Anterior cingulate cortex (tissue), 58 donors: ENCODE measurements at regions not wholly inside any gene's neighbourhood (a gene's known extent, or its start where the extent isn't known, plus 50 kb on each side); places are given as distances from the start of the nearest gene placed in this dataset.
"Not testable (repeated sequence)": the region's sequence is repeated elsewhere in the genome, so short reads cannot be mapped to it uniquely, and the experiment has no call there.

Experiments
- DNase-seq, 58 donors: peaks; one replicate each; lab custom pipeline; 2025; lab: John Stamatoyannopoulos, UW

DNA sequence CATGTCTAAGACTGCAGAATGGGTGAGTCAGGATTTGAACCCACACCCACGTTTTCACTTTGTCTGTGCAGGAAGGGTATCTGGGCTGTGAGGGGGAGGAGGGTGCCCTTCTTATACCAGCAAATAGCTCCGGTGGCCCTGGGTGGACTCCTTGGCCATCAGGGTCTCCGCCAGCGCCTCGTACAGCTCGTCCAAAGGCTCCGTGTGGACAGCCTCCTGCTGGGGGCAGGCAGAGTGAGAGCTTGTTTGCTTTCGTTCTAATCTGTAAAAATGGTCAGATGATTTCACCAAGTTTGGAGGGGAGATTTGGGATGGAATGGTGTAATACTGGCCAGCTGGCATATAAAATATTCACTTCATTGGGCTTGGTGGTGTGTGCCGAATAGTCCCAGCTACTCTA, 111.7 kb upstream of the CCZ1B start:
- not testable (repeated sequence) for DNase-seq

DNA sequence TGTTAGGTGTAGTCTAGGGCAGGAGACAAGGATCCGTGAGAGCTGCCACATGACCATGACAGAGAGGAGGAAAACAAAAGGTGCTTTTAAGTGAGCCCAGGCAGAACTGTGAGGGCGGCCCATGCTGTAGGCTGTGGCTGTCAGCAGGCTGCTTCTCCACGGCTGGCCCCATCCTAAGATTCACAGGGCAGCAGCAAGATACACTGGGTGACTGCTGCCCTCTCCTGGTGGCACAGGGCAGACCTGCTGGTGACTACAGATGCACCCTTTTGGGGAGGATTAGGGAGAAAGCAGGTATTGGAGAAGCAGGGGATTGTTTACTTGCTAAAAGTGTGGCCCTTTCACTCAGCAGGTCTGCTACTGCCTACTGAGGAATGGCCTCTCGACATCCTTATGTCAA, 112.2 kb upstream of the CCZ1B start:
- DNase-seq, result peak in 15 of 58 donors; percentile 0 to 36 (median 9)

DNA sequence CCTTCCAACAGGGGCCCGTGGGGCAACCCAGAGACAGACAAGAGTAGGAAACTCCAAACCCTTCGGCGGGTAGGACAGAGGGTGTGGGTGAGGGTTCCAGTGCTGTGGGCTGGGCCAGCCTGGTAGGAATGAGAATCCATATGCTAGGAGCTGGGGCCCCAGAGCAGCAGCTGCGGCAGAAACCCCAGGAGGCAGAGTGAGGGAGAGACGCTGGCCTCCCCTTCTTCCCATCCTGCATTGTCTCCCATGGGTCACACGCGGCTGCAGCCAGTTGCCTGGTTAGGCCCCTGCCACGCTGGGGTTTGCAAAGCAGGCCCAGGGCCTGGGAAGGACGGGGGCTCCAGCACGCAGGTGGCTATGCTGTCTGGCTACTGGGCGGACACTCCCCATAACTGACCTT, 113.1 kb upstream of the CCZ1B start:
- DNase-seq, result not testable (repeated sequence)

DNA sequence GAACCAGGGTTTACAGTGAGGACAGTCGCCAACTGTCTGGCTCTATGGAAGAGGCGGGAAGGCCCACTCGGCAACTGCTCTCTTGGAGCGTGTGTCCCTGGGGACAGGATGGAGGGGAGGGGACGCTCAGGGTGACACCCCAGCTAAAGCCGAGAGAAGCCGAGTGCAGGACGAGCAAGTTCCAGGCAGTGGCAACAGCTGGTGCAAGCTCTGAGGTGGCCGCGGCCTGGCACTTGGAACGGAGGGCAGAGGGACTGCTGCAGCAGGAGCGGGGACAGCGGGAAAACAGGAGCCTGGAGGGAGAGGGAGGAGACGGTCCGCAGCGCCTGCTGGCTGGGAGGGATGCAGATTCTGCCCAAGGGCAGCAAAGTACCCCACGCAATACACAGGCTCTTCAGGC, 113.8 kb upstream of the CCZ1B start:
- not testable (repeated sequence) for DNase-seq

DNA sequence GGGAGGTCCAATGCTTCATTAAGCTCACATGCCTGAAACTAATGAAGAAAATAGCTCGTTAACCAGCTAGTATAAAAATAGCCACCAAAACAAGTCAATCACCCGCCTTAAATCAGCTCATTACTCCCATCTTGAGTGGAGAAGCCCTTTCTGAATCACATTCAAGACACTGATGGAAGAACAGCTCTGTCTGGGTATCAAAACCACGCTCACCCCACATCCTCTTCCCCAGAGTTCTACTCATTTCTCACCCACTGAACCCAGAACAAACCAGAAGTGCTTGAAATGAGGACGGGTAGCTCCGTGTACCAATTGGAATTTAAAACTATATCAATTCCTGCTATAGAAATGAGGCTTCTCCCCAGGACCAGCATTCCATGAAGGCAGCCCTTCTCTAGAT, 120.8 kb upstream of the CCZ1B start:
- not testable (repeated sequence) for DNase-seq

DNA sequence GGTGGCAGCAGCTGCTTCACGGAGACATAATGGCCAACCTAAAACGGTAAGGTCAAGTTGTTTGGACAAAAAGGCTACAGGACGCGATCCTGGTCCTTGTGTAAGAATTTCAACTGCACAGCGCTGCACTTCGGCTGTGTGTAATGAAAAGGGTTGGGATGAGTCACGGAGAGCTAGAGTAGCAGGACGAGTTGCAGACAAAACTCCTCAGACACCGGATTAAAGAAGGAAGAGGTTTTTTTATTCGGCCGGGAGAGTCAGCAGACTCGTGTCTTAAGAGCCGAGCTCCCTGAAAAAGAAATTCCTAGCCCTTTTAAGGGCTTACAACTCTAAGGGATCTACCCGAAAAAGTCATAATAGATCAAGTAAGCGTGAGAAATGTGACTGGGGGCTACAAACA, 124.2 kb upstream of the CCZ1B start:
- not testable (repeated sequence) for DNase-seq

DNA sequence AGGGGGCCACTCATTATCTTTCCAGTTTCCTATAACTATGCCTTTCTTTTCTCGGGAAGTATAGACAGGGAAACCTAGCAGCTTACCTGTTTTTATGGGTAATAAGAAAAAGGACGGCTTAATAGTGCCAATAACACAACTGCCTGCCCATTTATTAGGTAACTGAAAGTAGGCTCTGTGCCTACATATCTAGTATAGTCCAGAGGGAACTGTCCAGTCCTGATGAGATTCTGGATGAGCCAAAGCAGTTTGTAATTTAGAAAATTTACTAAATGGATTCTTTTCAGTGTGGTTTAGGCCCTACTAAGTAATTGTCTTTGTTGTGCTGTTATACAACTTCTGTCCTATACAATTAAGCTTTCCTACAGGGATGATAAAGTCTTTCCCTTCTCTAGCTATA, 125.5 kb upstream of the CCZ1B start:
- DNase-seq, result not testable (repeated sequence)

DNA sequence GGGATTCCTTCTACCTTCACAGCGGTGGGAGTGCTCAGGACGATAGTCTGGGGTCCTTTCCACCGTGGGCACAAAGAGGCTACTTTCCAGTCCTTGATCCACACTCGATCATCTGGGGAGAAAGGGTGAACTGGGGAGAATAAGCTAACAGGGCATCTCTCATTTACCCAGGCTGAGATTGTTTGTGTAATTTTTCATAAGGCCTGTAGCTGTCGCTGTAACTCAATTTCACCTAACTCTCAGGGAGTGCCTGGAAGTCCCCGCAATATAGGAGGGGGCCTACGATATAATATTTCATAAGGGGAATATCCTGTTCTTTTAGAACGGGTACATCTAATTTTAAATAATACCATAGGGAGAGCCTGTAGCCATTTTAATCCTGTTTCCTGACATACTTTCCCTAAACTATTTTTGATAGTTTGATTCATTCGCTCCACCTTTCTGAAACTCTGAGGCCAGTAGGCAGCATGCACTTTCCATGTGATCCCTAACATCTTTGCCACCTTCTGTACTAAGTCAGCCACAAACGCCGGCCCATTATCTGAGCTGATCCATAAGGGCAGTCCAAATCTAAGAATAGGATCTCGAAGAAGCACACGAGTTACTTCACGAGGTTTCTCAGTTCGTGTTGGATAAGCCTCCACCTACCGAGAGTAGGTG, 127.2 kb upstream of the CCZ1B start:
- not testable (repeated sequence) for DNase-seq

DNA sequence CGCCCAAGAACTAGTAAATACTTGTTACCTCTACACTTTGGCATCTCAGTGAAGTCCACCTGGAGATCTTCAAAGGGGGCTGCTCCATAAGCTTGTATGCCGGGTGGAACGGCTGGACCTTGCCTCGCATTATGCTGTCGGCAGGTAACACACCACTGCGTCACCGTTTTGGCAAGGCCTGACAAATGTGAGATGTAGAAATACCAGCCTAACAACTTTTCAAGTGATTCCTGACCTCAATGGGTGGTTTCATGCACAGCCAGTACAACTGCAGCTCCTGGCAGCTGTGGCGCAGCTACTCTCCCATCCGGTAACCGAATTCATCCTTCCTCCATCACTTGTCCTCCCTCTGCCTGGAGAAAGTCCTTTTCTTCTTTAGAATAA, 127.7 kb upstream of the CCZ1B start:
- not testable (repeated sequence) for DNase-seq

DNA sequence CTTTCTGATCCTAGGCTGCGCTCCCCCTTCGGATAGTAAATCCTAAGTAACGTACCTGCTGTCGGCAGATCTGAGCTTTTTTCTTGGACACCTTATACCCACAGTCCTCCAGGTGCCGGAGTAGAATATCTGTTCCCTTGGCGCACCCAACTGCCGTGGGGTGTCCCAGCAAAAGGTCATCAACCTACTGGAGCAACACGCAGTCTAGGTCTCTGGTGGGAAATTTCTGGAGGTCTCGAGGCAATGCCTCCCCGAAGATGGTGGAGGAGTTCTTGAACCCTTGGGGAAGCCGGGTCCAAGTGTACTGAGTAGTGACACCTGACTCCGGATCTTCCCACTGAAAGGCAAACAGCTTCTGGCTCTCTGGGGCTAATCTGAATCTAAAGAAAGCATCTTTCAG, 129.3 kb upstream of the CCZ1B start:
- not testable (repeated sequence) for DNase-seq

DNA sequence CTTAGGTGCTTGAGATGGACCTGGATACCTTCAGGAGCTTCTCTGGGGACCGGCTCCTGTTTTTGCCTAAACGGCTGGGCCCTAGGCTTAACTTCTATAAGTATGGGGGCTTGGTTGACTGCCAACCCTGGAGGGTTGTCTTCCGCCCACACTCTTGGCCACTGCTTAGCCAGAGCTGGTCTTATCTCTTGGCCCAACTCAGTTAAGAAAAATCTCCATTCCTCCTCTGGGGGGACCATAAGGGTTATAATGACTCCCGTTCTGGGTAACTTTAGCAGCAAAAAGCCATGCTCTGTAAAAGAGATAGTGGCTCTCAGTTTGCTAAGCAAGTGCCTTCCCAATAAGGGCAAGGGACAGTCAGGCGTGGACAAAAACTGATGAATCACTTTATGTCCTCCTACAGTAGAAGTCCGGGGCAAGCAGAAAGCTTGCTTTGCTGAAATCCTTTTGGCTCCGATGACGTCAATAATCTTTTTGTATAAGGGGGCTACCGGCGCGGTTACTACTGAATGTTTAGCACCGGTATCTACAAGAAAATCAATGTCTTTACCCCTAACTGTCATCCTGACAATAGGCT, 130.0 kb upstream of the CCZ1B start:
- DNase-seq, result not testable (repeated sequence)

DNA sequence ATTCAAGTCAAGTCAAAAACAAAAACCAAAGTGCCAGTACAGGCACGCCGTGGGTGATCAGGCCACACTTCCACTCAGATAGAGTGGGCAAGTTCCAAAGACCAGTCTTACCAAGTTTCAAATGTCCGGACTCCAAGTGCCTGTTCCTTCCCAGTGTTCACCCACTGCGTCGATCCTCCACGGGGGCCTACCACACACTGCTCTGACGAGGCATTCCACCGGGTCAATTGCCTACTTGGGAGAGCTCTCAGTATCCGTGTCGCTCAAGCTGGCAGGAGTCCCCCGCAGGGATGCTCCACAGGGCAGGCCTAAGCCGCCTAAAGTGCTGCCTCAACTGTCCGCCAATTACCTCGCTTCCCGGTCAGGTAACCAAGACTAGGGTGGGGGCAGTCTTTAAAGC, 132.3 kb upstream of the CCZ1B start:
- not testable (repeated sequence) for DNase-seq

DNA sequence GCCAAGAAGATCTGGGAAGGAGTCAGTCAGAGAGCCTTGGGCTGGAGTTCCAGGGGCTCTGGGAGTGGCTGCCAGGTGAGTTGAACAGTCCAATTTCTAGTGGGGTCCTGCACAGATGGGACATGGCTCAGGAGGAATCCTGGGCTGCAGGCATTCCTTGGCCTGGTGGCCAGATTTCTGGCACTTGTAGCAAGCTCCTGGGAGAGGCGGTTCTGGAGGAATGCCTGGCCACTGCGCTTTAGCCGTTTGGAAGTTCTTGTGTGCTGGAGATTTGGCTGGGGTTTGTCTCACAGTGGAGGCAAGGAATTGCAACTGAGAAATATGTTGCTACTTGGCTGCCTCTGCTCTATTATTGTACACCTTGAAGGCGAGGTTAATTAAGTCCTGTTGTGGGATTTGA, 133.9 kb upstream of the CCZ1B start:
- not testable (repeated sequence) for DNase-seq

DNA sequence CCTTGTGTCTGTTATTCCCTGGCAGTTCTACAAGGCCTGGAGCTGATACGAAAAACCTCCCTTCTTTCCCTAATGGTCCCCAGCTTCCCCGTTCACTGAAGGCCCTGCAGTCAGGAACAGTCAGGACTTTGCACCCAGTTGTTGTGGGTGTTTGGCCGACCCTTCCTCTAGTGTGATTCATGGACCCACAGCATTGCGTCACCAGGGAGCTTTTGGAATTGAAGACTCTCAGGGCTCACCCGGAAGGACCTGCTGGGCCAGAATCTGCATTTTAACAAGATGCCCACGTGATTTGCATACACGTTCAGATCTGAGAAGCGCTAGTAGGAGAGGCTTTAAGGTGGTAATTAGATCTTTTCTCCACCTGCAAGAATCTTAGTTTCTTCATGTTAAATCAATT, 136.8 kb upstream of the CCZ1B start:
- not testable (repeated sequence) for DNase-seq

DNA sequence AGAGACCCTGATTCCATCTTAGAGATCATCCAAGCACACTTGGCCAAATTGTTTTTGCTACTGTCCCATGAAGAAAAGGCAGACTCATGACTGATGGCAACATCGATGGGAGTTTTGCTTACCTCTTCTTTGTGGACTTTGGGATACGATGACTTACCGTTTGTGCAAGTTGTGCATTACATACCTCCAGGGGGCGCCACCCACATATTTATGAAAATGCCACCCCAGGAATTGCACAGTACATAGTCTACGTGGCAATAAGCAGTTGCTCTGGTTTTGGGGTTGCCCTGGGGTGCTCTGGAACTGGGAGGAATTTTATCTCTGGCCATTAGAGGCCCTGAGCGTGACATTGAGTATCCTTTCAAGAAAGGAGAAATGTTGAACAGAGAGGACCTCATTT, 139.0 kb upstream of the CCZ1B start:
- peak in 22 of 58 donors; percentile 0 to 58 (median 7) for DNase-seq

DNA sequence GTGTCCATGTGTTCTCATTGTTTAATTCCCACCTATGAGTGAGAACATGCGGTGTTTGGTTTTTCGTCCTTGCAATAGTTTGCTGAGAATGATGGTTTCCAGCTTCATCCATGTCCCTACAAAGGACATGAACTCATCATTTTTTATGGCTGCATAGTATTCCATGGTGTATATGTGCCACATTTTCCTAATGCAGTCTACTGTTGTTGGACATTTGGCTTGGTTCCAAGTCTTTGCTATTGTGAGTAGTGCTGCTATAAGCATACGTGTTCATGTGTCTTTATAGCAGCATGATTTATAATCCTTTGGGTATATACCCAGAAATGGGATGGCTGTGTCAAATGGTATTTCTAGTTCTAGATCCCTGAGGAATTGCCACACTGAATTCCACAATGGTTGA, 144.1 kb upstream of the CCZ1B start:
- not testable (repeated sequence) for DNase-seq

DNA sequence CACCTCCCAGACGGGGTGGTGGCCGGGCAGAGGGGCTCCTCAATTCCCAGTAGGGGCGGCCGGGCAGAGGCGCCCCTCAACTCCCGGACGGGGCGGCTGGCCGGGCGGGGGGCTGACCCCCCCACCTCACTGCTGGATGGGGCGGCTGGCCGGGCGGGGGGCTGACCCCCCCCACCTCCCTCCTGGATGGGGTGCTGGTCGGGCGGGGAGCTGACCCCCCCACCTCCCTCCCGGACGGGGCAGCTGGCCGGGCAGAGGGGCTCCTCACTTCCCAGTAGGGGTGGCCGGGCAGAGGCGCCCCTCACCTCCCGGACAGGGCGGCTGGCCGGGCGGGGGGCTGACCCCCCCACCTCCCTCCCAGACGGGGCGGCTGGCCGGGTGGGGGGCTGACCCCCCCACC, 148.8 kb upstream of the CCZ1B start:
- DNase-seq, result not testable (repeated sequence)

DNA sequence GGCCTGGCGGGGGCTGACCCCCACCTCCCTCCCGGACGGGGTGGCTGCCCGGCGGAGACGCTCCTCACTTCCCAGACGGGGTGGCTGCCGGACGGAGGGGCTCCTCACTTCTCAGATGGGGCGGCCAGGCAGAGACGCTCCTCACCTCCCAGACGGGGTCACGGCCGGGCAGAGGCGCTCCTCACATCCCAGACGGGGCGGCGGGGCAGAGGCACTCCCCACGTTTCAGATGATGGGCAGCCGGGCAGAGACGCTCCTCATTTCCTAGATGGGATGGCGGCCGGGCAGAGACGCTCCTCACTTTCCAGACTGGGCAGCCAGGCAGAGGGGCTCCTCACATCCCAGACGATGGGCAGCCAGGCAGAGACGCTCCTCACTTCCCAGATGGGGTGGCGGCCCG, 149.3 kb upstream of the CCZ1B start:
- not testable (repeated sequence) for DNase-seq

DNA sequence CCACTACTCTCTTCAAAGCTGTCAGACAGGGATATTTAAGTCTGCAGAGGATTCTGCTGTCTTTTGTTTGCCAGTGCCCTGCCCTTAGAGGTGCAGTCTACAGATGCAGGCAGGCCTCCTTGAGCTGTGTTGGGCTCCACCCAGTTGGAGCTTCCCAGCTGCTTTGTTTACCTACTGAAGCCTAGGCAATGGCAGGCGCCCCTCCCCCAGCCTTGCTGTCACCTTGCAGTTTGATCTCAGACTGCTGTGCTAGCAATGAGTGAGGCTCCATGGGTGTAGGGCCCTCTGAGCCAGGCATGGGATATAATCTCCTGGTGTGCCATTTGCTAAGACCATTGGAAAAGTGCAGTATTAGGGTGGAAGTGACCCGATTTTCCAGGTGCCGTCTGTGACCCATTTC, 151.3 kb upstream of the CCZ1B start:
- DNase-seq, result not testable (repeated sequence)

DNA sequence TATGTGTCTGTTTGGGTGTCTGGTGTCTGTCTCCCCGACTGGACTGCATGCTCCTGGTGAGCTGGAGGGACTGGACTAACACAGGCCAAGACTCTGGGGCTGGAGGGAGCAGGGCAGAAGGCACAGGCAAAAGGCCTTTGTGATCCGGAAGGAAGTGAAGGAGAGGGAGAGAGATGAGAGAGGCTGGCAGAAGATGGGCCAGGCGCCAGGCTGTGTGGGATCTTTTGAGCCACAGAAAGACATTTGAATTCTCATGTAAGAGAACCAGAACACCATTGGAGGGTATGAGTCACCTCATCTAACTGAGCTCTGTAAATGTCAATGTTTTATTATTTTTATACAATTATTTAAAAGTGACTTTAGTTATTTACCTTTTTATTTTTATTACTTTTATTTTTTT, 152.3 kb upstream of the CCZ1B start:
- DNase-seq, result peak in 9 of 58 donors; percentile 1 to 14 (median 6)

DNA sequence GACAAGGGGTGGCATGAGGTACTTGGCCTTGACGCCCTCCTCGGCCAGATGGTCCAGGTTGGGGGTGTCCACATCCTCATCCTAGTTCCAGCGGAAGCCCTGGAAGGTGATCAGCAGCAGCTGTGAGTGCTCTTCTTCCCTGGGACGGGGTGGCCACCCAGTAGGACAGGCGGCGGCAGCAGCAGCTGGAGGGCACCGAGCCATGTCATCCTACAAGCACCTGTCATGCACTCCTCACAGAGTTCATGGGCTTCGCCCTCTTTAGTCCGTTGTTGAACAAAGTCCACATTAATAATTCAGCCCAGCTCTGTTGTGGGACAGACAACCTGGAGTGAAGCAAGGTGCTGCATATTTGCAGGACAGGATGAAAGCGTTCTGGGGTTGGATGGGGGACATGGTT, 153.4 kb upstream of the CCZ1B start:
- DNase-seq, result not testable (repeated sequence)

DNA sequence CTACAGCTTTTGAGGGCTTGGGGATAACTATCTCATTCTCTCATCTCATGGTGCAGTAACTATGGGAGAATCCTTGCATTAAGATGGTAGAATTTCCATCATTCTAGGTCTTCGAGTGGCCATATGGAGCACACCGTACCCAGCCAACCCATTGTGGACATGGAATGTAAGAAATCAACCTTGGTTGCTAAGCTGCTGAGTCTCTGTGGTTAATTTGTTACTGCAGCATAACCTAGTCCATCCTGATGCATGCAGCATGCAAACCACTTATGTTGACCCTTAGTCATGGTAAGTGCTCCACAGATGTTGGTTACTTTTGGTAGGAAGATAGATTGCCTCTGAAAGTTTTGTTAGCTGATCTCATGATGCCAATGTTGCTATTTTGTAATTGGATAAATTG, 156.3 kb upstream of the CCZ1B start:
- DNase-seq, result not testable (repeated sequence)
